ENCODE measurements at regions not wholly inside any gene's neighbourhood (a gene's known extent, or its start where the extent isn't known, plus 50 kb on each side); places are given as distances from the start of the nearest gene placed in this dataset.

DNA sequence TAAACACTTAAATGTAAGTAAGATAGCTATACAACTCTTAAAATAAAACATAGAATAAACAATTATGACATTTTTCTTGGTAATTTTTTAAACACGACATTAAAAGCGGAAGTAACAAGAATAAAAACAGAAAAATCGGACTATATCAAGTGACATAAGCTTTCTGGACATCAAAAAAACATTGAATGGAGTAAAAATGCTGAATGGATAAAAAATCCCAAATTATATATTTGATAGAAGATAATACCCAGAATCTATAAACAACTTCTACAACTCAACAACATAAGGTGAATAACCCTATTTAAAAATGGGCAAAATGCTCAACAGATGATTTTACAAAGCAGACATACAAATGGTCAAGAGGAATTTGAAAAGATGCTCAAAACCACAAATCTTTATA, 1866.5 kb downstream of the TP53TG3F start:
- TF ChIP-seq ZNF776 (tag by site-specific recombination; IDR thresholded peaks at IDR 0.05; ENCODE audit: borderline replicate concordance): no peak
- TF ChIP-seq, protein P1, sequence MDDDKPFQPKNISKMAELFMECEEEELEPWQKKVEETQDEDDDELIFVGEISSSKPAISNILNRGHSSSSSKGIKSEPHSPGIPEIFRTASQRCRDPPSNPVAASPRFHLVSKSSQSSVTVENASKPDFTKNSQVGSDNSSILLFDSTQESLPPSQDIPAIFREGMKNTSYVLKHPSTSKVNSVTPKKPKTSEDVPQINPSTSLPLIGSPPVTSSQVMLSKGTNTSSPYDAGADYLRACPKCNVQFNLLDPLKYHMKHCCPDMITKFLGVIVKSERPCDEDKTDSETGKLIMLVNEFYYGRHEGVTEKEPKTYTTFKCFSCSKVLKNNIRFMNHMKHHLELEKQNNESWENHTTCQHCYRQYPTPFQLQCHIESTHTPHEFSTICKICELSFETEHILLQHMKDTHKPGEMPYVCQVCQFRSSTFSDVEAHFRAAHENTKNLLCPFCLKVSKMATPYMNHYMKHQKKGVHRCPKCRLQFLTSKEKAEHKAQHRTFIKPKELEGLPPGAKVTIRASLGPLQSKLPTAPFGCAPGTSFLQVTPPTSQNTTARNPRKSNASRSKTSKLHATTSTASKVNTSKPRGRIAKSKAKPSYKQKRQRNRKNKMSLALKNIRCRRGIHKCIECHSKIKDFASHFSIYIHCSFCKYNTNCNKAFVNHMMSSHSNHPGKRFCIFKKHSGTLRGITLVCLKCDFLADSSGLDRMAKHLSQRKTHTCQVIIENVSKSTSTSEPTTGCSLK (tag by site-specific recombination; IDR thresholded peaks at IDR 0.05): no peak
- TF ChIP-seq, protein P2, sequence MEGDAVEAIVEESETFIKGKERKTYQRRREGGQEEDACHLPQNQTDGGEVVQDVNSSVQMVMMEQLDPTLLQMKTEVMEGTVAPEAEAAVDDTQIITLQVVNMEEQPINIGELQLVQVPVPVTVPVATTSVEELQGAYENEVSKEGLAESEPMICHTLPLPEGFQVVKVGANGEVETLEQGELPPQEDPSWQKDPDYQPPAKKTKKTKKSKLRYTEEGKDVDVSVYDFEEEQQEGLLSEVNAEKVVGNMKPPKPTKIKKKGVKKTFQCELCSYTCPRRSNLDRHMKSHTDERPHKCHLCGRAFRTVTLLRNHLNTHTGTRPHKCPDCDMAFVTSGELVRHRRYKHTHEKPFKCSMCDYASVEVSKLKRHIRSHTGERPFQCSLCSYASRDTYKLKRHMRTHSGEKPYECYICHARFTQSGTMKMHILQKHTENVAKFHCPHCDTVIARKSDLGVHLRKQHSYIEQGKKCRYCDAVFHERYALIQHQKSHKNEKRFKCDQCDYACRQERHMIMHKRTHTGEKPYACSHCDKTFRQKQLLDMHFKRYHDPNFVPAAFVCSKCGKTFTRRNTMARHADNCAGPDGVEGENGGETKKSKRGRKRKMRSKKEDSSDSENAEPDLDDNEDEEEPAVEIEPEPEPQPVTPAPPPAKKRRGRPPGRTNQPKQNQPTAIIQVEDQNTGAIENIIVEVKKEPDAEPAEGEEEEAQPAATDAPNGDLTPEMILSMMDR (tag by site-specific recombination; IDR thresholded peaks at IDR 0.05): no peak
